NCI-H1417 treated with DMSO at 0.1 percent for 48 hours (cell line): ENCODE measurements at regions not wholly inside any gene's neighbourhood (a gene's known extent, or its start where the extent isn't known, plus 50 kb on each side); places are given as distances from the start of the nearest gene placed in this dataset.

ENCODE experiments used
- DNase-seq: peaks from one replicate; lab custom pipeline; 2025; lab: John Stamatoyannopoulos, UW

DNA sequence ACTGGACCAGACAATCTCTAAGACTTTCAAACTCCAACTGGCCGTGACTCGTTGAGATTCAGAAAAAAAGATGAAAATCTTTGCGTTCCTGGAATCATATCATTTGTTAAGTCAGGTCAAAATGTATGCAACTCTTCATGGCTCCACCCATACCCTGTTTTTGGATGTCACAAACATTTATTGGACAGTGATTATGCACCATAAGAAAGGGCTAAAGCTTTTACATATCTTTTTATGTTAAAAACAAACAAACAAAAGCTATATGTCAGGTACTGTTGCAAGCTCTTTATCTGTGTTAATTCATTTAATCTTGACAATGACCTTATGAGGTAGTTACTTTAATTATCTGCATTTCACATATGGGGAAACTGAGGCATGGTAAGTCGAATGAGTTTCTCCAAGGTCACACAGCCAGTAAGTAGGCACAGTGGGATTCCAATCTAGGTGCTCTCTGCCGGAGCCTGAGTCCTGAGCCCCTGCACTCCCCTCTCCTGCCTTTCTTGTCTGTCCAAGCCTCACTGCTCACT lies 145.7 kb upstream of the MYCN start:
- no peak for DNase-seq

DNA sequence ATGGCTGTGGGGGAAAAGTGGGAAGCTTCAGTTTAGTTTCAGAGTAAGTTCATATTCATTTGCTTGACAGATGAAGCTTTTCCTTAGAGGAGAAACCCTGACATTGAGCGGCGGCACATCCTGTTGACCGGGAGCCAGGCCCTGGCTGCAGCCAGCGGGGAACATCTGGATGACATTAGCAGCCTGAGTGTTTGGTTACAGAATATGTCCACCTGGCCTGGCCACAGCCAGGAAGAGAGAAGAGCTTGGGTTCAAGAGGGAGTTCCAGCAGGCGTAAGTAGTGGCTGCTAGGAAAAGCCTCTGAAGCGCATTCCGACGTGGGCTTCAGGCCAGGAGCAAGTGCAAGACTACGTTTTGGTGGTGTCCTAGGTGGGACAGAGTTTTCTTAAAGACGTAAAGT lies 144.9 kb upstream of the MYCN start:
- no peak for DNase-seq

DNA sequence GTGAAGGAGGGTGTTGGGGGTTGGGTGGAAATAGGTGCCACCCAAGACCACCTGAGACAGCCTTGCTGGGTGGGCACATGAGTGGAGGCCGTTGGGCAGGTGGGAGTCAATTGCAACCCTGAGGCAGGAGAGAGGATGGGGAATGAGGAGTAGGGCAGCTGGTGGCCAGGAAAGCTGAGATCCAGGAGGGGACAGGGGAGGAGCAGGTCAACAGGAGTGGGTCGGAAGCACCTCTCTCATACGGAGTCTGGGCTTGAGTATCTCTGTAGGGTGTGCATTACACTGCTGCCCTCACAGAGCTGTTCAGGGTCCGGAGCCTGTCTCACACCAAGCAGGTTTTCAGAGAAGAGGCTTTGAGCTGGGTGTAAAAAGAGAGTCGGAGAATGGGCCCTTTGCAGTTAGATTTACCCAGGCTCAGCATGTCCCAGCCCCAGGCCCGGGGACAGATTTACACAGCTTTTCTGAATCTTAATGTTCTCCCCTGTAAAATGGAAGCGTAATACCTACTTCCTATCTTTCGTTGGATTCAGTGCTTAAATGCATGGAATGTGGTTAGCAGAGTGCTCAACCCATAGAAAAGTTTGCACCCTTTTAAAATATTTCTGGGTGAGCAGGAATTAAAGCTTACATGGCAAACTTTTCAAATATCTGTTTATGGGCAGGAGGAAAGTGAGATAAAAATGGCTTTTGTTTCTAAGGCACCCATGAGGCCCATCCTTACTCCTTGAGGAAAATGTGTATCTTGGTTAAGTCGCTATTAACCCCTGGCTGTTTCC lies 144.0 kb upstream of the MYCN start:
- no peak for DNase-seq

DNA sequence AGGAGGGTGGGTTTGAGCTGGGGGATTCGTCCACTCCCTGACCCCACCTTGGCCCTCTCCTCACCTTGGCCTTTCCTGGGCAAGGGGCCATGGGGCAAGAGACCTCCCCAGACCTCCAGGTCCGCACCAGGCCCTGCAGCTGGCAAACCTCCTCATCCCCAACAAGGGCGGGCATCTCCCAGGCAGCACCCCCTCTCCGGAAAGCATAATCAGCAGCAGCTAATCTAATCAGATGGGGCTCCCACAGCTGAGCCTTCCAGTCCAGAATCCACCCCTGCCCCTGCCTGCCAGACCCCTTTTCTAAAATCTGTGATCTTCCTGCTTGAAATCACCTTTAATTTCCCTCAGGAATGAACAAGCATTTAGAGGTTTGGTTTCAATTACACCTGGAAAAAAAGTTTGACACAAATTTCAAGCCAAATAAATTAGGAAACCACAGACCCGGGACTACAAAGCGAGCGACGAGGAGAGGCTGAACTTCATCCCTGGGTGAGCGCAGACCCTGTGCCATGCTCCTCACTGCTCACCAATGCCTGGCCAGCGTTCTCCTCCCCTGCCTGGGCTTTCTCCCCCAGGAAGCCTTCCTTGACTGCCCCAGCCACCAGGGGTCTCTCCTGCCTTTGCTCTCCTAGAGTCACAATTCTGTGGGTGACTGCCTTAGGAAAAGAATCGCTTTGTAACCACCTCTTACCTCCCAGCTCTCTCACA lies 143.0 kb upstream of the MYCN start:
- no peak for DNase-seq

DNA sequence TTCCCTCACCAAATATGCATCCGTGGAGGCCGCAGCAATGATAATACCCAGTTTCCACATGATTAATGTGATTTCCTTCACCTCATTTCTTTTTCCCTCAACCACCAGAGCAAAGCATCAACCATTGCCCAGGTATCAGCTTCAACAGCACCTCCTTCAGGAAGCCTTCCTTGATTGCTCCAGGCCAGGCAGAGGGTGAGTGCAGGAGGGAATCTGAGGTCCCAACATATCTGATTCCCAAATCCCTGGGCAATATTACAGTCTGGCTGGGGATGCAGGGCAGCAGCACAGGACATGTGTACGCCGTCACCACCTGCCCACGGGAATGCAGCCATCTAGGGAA lies 142.4 kb upstream of the MYCN start:
- no peak for DNase-seq

DNA sequence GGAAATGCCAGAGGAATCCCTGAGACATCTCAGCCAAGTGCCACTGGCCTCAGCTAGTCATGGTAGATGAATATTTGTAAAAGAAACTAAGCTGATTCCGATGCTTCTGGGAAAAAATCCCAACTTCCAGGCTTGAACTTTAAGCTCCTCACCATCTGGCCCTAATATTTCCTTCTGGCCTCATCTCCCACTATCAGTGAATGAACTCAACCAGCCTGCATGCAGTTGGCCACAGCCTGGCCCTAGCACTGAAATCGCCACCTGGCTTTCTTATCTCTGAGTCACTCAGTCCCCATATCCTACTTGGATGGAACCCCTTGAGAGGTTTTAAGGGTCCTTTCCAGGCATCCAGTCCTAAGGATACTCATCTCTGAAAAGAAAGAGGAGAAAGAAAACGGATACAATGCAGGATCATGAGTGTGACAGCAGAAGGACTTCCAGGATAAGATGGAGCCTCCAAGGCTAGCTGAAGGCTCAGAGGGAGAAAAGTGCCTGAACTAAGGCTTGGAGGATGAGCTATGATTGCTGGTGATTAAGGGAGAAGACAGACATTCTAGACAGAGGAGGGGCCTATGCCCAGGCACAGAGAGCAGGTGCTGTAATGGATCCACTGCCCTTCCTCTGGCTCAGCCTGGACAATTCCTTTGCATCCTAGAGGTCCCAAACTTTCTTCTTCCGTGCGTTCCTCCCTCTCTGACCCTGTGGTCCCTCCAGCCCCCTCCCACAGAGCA lies 141.5 kb upstream of the MYCN start:
- no peak for DNase-seq

DNA sequence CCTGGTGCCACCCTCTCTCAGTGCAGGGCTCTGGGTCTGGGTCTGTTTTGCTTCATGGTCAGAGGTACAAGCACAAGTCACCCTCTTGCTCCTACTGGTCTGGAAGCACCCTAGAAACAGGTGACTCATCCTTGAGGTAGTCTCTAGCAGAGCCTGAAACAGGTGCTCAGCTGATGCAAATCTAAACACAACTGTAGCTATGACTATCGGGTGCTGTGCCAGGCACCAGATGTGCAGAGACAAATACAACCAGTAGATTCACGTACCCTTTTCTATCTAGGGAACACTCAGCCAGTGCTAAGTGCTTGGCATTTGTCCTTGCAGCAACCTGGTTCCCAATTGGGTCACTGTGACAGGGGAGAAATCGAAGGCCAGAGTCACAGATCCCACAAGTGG lies 140.9 kb upstream of the MYCN start:
- DNase-seq: no peak

DNA sequence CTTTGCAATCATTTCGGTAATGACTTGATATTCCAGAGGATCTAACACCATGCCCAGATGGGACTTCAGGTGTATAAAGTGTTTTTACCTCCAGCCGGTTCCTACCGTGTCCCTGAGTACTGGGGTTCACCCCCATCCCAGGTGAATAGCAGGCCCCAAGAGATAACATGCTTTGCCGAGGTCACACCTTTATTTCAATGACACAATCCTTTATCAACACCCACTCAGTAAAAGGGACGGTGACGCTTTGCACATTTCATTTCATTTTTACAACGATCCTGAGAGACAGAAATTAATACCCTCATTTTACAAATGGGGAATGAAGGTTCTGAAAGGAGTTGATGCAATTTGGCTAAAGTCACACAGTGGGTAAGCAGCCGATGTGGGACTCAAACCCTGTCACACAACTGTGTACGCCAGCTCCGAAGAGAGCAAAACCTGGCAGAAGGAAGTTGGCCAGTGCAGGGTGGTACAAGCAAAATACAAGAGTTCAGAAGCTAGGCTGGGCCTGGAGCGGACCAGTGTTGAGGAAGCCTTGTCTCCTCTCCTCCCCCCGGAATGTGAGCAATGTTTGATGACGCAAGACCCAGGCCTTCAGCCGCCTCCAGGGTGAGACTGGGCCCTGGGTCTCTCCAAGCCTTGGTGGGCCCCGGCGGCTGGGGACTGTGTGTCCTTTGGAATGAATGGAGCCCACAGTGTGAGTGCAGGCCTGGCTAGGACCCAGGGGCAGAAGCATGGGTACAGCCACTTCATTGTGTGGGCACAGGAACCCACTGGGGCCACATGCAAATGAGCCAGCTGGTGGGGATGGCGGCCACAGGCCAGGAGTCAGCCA lies 139.6 kb upstream of the MYCN start:
- DNase-seq: no peak

DNA sequence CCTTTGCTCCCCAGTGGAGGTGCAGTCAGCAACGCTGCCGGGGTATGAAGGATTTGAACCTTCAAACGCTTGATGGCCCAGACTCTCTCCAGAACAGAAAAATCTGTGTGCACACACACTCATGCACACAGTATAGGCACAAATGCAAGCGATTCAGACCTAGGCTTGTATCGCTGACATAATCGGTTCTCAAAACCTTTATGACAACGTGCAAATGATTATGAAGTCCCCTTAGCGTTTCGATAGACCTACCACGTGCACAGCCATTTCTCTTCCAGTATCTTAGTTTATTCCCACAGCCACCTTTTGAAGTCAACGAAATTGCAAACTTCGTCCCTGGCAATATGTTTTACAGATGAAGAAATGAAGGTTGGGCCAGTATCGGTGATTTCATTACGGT lies 138.9 kb upstream of the MYCN start:
- no peak for DNase-seq

DNA sequence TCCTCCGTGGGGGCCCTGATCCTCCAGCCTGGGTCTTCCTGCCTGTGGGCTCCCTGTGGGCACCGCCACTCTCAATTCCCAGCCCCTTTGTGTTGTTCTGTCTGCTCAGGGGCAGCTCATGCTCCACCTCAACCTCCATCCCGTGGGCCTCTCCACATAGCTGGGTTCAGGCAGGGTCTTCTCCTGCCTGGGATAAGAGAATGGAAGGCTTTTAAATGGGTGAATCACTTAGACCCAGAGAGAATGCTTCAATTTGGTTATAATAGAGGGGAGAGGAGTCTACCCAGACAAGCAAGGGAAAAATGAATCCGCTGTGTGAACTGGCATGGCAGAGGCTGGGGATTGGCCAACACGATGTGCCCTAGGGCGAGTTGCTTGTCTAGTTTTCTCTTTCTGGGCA lies 138.4 kb upstream of the MYCN start:
- no peak for DNase-seq

DNA sequence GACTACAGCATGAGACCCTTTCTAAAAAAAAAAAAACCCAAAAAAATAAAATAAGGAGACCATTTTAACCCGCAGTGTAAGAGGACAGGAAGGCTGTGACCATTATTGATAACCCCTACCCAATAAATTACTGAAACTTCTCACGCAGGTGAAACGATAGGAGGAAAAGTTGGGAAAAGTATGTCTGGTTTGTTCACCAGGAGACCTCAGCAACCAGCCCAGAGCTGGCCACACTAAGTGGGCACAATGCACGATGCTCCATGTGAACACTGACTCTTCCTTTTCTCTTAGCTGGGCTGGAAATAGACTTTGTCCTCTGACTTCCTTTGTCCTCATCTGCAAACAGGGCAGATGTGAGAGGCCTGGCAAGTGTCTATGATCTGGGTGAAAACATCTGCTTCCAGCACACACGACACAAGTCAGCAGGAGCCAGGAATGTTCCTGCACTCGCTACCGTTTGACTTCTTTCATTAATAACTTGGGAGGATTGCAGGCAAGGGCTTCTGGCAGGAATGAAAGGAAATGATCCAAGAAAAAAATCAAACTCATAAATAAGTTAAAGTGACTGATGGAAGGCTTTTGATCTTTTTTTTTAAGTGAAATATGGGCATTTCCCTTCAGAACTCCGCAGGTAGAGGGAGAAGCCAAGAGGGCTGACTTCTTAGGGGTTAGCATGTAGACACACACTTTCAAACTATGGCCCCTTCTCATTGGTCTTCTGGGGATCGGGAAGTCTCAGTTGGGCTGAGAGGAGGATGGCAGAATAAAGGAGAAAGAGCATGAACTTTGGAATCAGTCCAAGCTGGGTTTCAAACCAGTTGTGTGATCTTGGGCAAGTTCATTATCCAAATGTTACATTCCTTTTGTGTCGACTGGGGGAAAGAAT lies 137.4 kb upstream of the MYCN start:
- no peak for DNase-seq

DNA sequence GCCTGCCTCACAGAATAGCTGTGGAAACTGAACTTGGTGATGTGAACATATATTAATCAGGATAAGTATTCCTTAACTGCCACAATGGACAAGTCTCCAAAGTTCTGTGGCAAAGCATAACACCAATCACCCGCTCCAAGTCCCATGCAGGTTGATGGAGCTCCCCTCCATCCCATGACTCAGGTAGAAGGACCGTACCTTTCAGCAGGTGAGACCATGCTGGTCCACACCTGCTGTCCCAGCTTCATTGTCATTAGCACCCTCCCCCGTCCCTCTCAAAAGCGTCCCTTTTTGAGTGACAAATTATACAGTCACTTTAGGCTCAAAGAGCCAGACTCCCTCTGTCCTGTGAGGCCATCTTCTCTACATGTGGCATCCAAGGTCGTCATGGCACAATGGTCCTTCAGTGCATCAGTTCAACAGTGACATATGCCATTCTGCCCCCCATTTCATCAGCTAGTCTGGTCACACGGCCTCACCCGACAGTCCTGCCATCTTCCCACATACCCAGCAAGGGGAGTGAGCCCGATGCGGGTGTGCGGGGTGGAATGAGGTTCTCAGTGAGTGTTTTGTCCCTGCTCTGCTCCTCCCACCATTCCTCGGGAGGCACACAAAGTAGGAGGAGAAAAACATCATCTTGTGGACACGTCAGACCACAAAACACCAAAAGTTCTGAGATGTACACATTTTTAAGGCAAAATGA lies 136.7 kb upstream of the MYCN start:
- no peak for DNase-seq

DNA sequence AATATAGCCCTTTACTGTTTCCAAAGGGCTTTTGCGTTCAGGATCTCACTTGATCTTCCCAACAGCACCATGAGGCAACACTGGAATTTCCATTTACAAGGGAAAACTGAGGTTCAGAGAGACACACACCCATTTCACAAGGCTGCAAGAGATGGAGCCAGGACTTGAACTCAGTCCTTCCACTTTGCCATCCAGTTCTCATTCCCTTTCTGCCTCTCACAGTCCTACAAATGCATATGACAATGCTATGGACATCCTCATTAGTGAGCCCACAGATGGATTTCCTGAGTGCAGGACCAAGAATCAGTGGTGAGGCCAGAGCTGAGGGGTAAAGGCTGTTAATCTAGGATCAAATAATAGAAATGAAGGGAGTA lies 136.1 kb upstream of the MYCN start:
- no peak for DNase-seq

DNA sequence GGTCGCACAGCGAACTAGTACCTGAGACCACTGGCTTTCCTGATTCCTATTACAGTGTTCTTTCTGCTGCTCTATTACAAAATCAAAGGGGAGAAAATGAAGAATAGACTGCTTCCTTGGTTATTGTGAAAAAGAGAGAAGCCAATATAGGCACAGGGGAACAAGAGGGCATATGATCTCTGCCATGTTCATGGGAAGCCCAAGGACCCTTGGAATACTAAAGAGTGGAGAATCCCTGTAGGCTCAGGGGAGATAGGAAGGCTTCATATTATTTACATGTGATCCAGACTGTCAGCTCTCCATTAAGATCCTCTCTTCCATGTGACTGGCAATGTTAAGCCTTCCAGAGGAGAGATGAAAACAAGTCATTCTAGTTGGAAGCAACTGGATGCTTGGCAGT lies 135.7 kb upstream of the MYCN start:
- DNase-seq: no peak

DNA sequence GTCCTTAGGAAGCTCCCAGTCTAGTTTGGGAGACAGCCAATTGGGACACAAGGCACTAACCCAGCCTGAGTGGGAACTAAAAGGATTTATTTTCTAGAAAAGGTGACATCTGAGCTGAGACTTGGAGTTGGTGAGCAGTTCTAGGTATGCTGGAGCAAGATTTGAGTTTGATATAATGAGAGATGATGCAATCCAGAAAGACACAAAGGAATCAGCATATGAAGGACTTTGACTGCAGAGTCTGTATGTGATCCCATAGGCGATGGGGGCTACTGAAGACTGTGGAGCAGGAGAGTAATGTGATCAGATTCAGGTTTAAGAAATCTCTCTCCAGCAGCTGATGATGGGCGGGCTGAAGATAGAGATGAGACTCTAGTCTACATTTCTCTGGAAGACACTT lies 135.1 kb upstream of the MYCN start:
- no peak for DNase-seq

DNA sequence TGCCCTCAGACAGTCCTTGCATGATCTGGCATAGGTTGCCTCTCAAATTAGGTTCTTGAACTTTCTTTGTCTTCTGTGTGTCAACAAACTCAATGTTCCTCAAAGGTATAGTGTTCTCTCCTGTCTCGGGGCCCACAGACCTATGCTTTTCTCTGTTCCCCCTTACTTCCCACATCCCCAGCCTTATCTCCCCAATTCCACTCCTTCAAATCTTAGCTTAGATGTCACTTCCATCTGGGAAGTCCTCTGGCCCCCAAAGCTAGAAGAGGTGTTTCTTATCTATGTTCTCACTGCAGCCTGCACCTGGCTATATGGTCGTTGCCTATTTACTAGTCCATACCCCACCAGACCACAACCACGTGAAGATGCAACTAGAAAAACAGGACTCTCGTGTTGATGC lies 134.6 kb upstream of the MYCN start:
- no peak for DNase-seq

DNA sequence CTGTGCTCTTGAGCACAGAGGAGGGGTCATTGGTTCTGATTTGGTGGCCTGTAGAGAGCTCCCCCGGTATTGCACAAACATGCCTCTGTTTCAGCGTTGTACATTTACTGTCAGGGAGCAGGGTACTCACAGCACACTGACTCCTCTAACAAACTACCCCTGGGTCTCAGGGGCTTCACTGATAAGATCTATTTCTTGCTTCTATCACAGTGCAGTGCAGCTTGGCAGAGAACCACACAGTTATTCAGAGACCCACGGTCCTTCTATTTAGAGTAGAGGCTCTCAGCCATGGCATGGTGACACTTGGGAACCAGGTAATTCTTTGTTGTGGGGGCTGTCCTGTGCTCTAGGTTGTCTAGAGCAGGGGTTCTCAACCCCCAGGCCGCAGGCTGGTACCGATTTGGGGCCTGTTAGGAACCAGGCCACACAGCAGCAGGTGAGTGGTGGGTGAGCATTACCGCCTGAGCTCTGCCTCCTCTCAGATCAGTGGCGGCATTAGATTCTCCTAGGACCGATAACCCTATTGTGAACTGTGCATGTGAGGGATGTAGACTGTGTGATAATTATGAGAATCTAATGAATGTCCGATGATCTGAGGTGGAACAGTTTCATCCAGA lies 133.4 kb upstream of the MYCN start:
- no peak for DNase-seq

DNA sequence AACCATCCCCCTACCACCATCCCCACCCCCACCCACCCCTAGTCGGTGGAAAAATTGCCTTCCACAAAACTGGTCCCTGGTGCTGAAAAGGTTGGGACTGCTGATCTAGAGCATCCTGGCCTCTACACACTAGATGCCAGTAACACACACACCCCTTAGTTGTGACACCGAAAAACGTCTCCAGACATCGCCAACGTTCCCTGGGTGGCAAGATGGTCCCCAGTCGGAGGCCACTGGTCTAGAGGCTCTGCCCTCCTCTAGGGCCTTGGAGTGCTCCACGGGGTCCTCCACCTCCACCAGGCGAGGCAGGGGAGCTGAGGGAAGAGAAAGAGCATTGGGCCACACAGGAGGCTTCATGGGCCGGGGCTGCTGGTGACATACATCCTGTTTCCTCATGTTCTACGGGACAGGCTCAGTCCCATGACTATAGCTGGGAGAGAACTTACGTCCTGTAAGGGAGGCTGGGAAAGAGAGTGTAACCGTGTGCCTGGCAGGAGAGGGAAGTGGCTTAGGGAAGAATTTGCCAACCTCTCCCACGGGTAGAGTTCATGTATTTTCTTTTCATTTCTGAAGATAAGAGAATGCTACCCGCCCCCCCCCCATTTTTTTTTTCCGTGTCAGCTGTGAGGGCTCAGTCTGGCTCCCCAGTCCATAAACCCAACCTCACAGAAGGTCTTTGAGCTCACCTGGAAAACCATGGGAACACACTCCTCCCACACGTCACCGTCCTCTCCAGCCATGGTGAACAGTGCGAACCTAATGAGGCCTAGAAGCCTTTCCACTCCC lies 132.7 kb upstream of the MYCN start:
- DNase-seq: no peak

DNA sequence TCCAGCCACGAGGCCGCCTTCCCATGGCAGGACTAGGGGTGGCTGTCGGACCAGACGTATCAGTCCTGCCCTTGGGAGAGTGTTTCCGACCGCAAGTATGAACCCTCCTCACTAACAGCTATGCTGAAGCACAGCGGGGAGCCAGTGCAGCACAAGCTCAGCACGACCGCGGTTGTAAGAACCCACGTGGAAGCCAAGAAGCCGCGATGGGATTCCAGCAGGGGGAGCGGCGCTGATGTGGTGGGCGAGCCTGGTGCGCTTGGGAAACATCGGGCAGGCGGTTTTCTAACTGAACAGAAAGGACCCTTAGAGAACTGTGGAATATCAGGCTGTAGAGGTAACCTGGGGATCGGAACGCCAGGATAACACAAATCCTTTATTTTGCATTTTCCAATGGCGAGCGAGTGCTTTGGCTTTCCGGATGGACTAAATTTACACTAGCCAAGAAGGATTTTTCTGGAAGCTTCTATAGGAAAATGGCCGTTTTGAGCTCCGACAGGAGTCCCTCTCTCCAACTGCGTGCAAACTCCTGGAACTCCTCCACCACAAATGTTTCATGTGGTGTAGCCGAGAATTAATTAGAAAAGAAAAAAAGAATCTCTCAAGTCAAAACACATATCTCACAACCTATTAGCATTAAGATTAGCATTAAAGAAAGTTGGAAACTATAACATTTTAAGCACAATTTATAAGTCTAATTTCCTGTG lies 132.0 kb upstream of the MYCN start:
- DNase-seq: no peak
